ENCODE measurements at regions not wholly inside any gene's neighbourhood (a gene's known extent, or its start where the extent isn't known, plus 50 kb on each side); places are given as distances from the start of the nearest gene placed in this dataset.

GRCh38 chr14:89509891-89510290 is 92.9 kb upstream of the FOXN3 start:
- TF ChIP-seq CTCF (IDR thresholded peaks at IDR 0.05; ENCODE audit: insufficient read depth, low read depth, low read length) (no peak), EZH2 (IDR thresholded peaks at IDR 0.05; ENCODE audit: insufficient read depth, low read length) (no peak)
